Progenitor cell of endocrine pancreas (in vitro differentiated cells): ENCODE measurements at regions not wholly inside any gene's neighbourhood (a gene's known extent, or its start where the extent isn't known, plus 50 kb on each side); places are given as distances from the start of the nearest gene placed in this dataset.

Experiments
- DNase-seq: peaks from one replicate; pipeline ENCODE4 v3.0.0; 2021; ENCODE audit warnings: low spot score; ENCODE audit not compliant: unreplicated experiment
- H3K27ac Mint-ChIP-seq: 2 replicates; pipeline ENCODE4 v1.8.0; 2021; ENCODE audit warnings: mild to moderate bottlenecking, moderate library complexity, mixed read lengths
- H3K27me3 Mint-ChIP-seq: 2 replicates; pipeline ENCODE4 v1.8.0; 2021; ENCODE audit warnings: mixed read lengths
- H3K36me3 Mint-ChIP-seq: 2 replicates; pipeline ENCODE4 v1.8.0; 2022; ENCODE audit warnings: mixed read lengths; ENCODE audit not compliant: insufficient read depth
- H3K4me1 Mint-ChIP-seq: 2 replicates; pipeline ENCODE4 v1.8.0; 2021; ENCODE audit warnings: low read depth, mixed read lengths
- H3K4me3 Mint-ChIP-seq: 2 replicates; pipeline ENCODE4 v1.8.0; 2021; ENCODE audit warnings: low read depth, mild to moderate bottlenecking, moderate library complexity, mixed read lengths
- H3K9me3 Mint-ChIP-seq: 2 replicates; pipeline ENCODE4 v1.8.0; 2021; ENCODE audit warnings: low read depth, mixed read lengths
- TF ChIP-seq, protein P1 (sequence below): fragments of 200-600 bp; sonication (generic); IDR thresholded peaks from one replicate; pipeline ENCODE4 v1.5.0; 2021; ENCODE audit warnings: antibody characterized with exemption, mild to moderate bottlenecking; ENCODE audit not compliant: unreplicated experiment

DNA sequence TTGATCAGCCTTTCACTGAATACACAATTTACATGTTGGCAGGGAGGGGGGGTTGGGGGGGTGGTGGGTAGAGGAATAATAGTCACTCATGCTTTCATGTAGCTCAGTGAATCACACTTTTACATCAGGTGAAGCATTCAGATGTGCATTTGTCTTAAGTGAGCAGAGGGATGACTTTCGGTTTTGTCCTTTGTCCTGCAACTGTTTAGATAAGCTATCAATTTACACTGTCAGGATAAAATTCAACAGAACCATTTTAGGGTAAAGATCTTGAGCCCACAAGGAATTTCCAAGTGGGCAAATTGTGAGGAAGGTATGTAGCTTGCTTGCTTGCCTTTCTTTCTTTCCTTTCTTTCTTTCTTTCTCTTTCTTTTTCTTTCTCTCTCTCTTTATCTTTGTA is 576.2 kb downstream of the MTRR start:
- no peak for DNase-seq
- TF ChIP-seq, protein P1, sequence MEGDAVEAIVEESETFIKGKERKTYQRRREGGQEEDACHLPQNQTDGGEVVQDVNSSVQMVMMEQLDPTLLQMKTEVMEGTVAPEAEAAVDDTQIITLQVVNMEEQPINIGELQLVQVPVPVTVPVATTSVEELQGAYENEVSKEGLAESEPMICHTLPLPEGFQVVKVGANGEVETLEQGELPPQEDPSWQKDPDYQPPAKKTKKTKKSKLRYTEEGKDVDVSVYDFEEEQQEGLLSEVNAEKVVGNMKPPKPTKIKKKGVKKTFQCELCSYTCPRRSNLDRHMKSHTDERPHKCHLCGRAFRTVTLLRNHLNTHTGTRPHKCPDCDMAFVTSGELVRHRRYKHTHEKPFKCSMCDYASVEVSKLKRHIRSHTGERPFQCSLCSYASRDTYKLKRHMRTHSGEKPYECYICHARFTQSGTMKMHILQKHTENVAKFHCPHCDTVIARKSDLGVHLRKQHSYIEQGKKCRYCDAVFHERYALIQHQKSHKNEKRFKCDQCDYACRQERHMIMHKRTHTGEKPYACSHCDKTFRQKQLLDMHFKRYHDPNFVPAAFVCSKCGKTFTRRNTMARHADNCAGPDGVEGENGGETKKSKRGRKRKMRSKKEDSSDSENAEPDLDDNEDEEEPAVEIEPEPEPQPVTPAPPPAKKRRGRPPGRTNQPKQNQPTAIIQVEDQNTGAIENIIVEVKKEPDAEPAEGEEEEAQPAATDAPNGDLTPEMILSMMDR, result no peak
- Mint-ChIP-seq H3K27ac (no peak overlapping the region), H3K9me3 (peaks cover 3% of the 10 kb centered on the region), H3K36me3 (no peaks in the 10 kb centered on the region), H3K27me3 (no peaks in the 10 kb centered on the region), H3K4me3 (no peak overlapping the region), H3K4me1 (peaks cover 11% of the 10 kb centered on the region)

DNA sequence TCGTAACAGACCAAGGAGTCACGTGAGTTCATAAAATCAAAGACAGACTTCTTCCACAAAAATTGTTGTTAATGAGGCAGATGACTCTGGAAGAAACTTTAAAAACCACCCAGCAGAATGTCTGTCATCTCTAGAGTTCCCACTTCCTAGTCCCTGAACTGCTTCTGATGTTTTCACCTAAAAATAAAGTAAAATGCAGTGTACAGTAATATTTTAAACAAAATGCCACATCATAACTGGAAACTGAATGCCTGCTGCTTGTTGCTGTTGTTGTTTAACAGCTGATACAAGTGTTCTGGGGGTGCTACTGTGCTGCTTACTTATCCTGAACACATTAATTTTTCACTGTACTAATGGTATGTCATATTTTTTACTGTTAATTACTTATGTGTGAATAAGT is 577.2 kb downstream of the MTRR start:
- Mint-ChIP-seq H3K9me3 (peaks cover 3% of the 10 kb centered on the region), H3K27me3 (no peaks in the 10 kb centered on the region), H3K4me1 (peaks cover 11% of the 10 kb centered on the region), H3K36me3 (no peaks in the 10 kb centered on the region), H3K4me3 (no peak overlapping the region), H3K27ac (no peak overlapping the region)
- TF ChIP-seq, protein P1, result no peak
- no peak for DNase-seq

DNA sequence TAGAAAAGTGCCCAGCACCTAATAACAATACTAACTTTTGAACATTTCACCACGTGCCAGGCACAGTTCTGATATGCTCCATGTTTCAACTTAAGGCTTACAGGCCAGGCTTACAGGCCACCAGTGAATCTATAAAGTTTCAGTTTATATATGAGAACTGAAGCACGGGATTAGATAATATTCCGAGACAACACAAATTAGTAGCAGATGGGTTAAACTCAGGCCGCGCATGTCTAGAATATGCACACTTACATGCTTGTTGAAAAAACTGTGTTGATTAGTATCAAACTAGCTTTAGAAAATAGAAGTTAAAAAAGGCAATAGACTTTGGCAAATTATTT is 587.9 kb downstream of the MTRR start:
- H3K27ac Mint-ChIP-seq, result no peak overlapping the region
- no peaks in the 10 kb centered on the region for H3K27me3 Mint-ChIP-seq
- peaks cover 4% of the 10 kb centered on the region for H3K9me3 Mint-ChIP-seq
- DNase-seq, result no peak
- peaks cover 2% of the 10 kb centered on the region for H3K4me1 Mint-ChIP-seq
- peaks cover 2% of the 10 kb centered on the region for H3K36me3 Mint-ChIP-seq
- no peak overlapping the region for H3K4me3 Mint-ChIP-seq
- TF ChIP-seq, protein P1, result no peak

DNA sequence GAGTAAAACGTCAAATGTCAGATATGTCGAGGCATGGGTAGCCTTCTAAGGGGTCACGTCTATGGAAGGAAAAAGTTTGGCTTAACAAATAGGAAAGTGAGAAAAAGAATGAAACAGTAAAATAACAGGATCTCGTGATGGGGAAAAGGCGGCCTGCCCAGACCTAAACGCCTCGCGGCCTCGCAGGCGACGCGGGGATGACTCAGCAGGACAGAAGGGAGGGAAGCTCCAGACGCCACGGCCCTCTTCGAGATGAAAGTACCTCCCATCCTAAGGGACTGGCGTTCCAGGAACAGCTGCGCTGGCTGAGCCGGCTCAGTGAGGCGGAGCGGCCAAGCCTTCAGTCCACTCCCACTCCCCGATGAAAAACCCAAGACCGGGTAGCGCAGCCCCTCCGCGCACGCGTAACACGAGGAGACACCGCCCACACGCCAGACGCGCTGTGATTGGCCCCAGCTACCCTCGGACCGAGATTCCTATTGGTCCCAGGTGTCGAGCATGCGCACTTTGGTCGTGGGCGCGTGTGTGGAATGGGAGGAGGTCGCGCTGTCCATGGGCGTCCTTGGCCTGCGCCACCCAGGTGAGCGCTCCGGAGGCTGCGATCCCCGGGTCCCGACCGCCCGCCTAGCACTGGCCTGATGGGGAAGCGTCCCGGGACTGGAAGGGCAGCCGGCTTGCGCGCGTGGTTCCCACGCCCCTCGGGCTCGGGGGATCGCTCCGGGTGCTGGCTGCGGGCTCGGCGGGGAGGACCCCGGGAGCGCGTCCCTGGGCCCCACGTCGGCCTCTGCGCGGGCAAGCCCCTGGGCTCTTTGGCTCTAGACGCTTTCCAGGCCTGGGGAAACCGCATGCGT is 588.5 kb downstream of the MTRR start:
- H3K27ac Mint-ChIP-seq, result no peak overlapping the region
- peaks cover 2% of the 10 kb centered on the region for H3K36me3 Mint-ChIP-seq

DNA sequence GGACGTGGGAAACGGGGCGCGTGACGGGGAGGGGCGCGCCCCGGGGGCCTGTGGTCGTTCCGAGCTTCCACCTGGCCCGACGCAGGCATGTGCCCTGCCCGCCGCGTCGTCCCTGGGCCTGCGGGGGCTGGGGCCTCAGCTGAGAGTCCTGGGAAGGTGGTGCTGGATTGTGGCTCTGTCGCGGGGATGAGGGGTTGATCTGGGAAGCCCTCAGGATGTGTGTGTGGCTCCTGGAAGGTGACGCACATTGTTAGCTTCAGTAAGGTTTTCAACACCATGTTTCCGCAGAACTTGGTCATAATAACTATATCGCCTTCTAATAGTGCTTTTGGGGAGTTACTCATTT is 589.1 kb downstream of the MTRR start:
- no peak for DNase-seq
- H3K27me3 Mint-ChIP-seq, result no peaks in the 10 kb centered on the region
- H3K27ac Mint-ChIP-seq, result no peak overlapping the region
- TF ChIP-seq, protein P1, result no peak
- peaks cover 5% of the 10 kb centered on the region for H3K9me3 Mint-ChIP-seq
- peaks cover 2% of the 10 kb centered on the region for H3K36me3 Mint-ChIP-seq
- no peak overlapping the region for H3K4me3 Mint-ChIP-seq
- H3K4me1 Mint-ChIP-seq, result peaks cover 7% of the 10 kb centered on the region

More for the DNA sequence above, 588.5 kb downstream of the MTRR start:
- Mint-ChIP-seq H3K27me3 (no peaks in the 10 kb centered on the region), H3K9me3 (peaks cover 4% of the 10 kb centered on the region), H3K4me3 (no peak overlapping the region), H3K4me1 (peaks cover 4% of the 10 kb centered on the region)
- TF ChIP-seq, protein P1, result no peak
- DNase-seq, result no peak
